Activated T-cell treated with anti-CD3 and anti-CD28 coated beads, Interleukin-2, amount 50 U/mL, for 72 hours (primary cell): ENCODE measurements at regions not wholly inside any gene's neighbourhood (a gene's known extent, or its start where the extent isn't known, plus 50 kb on each side); places are given as distances from the start of the nearest gene placed in this dataset.
"Not testable (repeated sequence)": the region's sequence is repeated elsewhere in the genome, so short reads cannot be mapped to it uniquely, and the experiment has no call there.

Experiments
- ATAC-seq, 2 donors: fragments of 150-1000 bp; cut with Tn5 transposase; replicated peaks in 1 of 2; 2 replicates each; pipeline ENCODE4 v1.10.0; 2021; ENCODE audit warnings: moderate library complexity in 2 of 2, mild to moderate bottlenecking in 1 of 2
- DNase-seq, 2 donors: peaks; one replicate each; pipeline ENCODE4 v3.0.0; 2021 to 2022; ENCODE audit warnings: mixed read lengths in 1 of 2
- H3K27ac Mint-ChIP-seq: one replicate; pipeline ENCODE4 v1.8.0; 2022; ENCODE audit warnings: mild to moderate bottlenecking, moderate library complexity, mixed read lengths
- H3K27me3 Mint-ChIP-seq: one replicate; pipeline ENCODE4 v1.8.0; 2022; ENCODE audit warnings: low read depth, mixed read lengths
- H3K36me3 Mint-ChIP-seq, 2 donors: one replicate each; pipeline ENCODE4 v1.8.0; 2022; ENCODE audit warnings: mixed read lengths in 2 of 2, mild to moderate bottlenecking in 1 of 2; ENCODE audit not compliant: insufficient read depth in 2 of 2
- H3K4me1 Mint-ChIP-seq: one replicate; pipeline ENCODE4 v1.8.0; 2022; ENCODE audit warnings: low read depth, mixed read lengths
- H3K4me3 Mint-ChIP-seq, 2 donors: one replicate each; pipeline ENCODE4 v1.8.0; 2022; ENCODE audit warnings: mild to moderate bottlenecking in 2 of 2, mixed read lengths in 2 of 2, moderate library complexity in 2 of 2
- H3K9me3 Mint-ChIP-seq, 2 donors: one replicate each; pipeline ENCODE4 v1.8.0; 2022; ENCODE audit warnings: mixed read lengths in 2 of 2

- DNase-seq, result no peak
- peaks cover 6 to 13% of the 10 kb centered on the region in 2 donors for H3K36me3 Mint-ChIP-seq
- ATAC-seq, result peak; percentile 61 to 71
- no peak overlapping the region for H3K27ac Mint-ChIP-seq
- H3K4me1 Mint-ChIP-seq, result peaks cover 40% of the 10 kb centered on the region
- no peak overlapping the region for H3K4me3 Mint-ChIP-seq
- H3K27me3 Mint-ChIP-seq, result no peaks in the 10 kb centered on the region
- H3K9me3 Mint-ChIP-seq, result peaks cover 6 to 7% of the 10 kb centered on the region in 2 donors
These were observed 148.1 kb upstream of the RUNX1 start for GRCh38 chr21:35197191-35197590.

DNA sequence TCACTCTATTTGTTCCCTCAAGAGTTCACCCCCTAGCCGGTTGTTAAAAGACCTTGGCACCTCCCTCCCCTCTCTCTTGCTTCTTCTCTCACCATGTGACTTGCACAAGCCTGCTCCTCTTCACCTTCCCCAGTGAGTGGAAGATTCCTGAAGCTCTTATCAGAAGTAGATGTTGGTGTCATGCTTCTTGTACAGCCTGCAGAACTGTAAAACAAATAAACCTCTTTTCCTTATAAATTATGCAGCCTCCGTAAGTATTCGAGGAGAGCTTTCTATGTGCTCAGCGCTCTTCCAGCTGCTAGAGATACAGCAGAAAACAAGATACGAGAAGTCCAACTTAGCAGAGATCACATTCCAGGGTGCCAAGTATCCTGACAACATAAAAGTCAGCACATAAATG lies 147.0 kb upstream of the RUNX1 start:
- ATAC-seq, result no peak
- no peak for DNase-seq
- Mint-ChIP-seq H3K4me3 (no peak overlapping the region), H3K4me1 (peaks cover 40% of the 10 kb centered on the region), H3K27ac (no peak overlapping the region), H3K27me3 (no peaks in the 10 kb centered on the region), H3K9me3 (peaks cover 6 to 7% of the 10 kb centered on the region in 2 donors), H3K36me3 (peaks cover 6 to 13% of the 10 kb centered on the region in 2 donors)

GRCh38 chr21:35195232-35195631 lies 146.1 kb upstream of the RUNX1 start:
- Mint-ChIP-seq H3K36me3 (peaks cover 6 to 13% of the 10 kb centered on the region in 2 donors), H3K27ac (no peak overlapping the region), H3K4me3 (no peak overlapping the region), H3K27me3 (no peaks in the 10 kb centered on the region), H3K9me3 (peaks cover 6 to 7% of the 10 kb centered on the region in 2 donors), H3K4me1 (peaks cover 49% of the 10 kb centered on the region)
- no peak for DNase-seq
- peak in 1 of 2 donors; percentile 53 for ATAC-seq

DNA sequence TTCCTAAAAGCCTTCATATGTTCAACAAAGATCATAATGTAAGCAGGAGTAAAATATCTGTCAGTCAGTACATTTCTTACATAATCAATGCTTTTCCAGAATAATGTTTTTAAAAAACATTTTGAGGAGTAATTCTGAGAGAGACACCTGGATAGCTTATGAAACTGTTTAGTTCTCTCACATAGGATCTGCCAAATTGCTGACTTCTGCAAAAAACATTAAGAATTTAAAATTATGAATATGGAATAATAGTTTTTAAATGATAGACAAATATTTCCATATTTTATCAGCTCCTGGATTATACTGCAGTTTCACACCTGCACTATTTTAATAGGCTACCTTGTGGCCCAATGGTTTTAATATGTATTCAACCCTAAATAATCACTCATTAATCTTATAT lies 142.7 kb upstream of the RUNX1 start:
- DNase-seq (no peak), ATAC-seq (no peak)
- H3K4me1 Mint-ChIP-seq, result peaks cover 33% of the 10 kb centered on the region
- H3K4me3 Mint-ChIP-seq, result no peak overlapping the region
- H3K27ac Mint-ChIP-seq, result no peak overlapping the region
- peaks cover 4 to 6% of the 10 kb centered on the region in 2 donors for H3K9me3 Mint-ChIP-seq
- no peaks in the 10 kb centered on the region for H3K27me3 Mint-ChIP-seq
- peaks cover 4 to 9% of the 10 kb centered on the region in 2 donors for H3K36me3 Mint-ChIP-seq

GRCh38 chr21:35191128-35191527 lies 142.0 kb upstream of the RUNX1 start:
- Mint-ChIP-seq H3K9me3 (peaks cover 4 to 6% of the 10 kb centered on the region in 2 donors), H3K27ac (no peak overlapping the region), H3K36me3 (peaks cover 4 to 5% of the 10 kb centered on the region in 2 donors), H3K4me3 (no peak overlapping the region), H3K27me3 (no peaks in the 10 kb centered on the region), H3K4me1 (peaks cover 33% of the 10 kb centered on the region)
- DNase-seq, result no peak
- ATAC-seq, result no peak

DNA sequence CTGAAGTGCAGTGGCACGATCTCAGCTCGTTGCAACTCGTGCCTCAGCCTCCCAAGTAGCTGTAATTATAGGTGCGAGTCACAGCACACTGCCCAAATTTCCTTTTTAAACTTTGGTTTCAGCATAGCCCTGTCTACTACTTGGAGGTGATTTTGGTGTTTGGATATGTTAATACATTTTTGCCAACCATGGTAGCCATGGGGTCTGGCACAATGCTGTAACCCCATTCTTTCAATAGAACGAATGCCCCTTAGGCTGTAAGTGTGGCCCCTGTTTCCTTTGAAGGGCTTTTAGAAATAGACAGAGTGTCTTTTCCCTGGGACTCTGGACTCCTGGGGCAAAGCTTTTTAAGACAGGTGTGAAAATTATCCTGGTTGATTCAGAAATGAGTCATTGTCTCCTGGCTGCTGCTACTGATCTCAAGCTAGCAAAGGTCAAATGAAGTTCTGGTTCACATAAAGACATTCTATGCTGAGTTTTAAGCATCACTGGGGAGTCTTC lies 141.1 kb upstream of the RUNX1 start:
- no peak for ATAC-seq
- H3K4me1 Mint-ChIP-seq, result peaks cover 26% of the 10 kb centered on the region
- H3K27ac Mint-ChIP-seq, result no peak overlapping the region
- no peaks in the 10 kb centered on the region for H3K27me3 Mint-ChIP-seq
- no peak for DNase-seq
- peak overlapping the region in 1 of 2 donors; percentile 27 for H3K4me3 Mint-ChIP-seq
- H3K9me3 Mint-ChIP-seq, result peaks cover 4 to 6% of the 10 kb centered on the region in 2 donors
- H3K36me3 Mint-ChIP-seq, result peaks cover 4% of the 10 kb centered on the region in 2 donors

DNA sequence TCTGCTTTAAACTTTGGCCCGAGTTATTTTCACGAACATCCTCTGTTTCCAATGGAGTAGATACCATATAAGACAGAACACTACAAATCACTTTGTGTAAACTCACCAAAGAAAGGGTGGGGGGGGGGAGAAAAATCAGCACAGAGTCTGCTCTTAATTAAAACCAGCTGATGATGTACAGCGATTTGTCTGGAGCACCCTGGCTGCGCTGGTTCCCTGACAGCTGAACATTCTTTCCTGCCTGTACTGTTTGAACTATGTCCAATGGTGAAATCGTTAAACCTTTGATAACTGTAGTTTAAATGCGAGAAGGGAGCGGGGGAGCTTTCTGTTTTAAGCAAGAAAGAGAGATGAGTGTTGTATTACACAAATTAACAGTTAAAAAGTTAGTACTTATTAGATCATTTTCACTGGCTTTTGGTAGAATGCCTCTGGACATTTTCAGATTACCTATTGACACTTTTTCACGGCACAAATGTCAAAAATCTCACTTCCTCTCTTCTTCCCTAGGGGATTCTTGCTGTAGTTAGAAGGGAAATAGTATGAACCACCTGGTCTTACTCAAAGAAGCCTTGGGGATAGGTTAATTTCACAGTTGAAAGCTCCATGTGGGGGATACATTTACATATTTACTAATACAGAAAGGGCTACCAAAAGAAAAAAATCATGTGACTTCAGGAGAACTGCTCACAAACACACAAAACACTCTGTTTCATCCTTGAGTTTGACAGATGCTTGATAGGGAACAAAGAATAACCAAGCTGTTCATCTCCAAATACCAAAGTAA lies 140.2 kb upstream of the RUNX1 start:
- peaks cover 5 to 7% of the 10 kb centered on the region in 2 donors for H3K9me3 Mint-ChIP-seq
- peaks cover 22% of the 10 kb centered on the region for H3K4me1 Mint-ChIP-seq
- H3K27ac Mint-ChIP-seq, result no peak overlapping the region
- no peaks in the 10 kb centered on the region for H3K27me3 Mint-ChIP-seq
- peaks cover 4 to 9% of the 10 kb centered on the region in 2 donors for H3K36me3 Mint-ChIP-seq
- H3K4me3 Mint-ChIP-seq, result no peak overlapping the region
- no peak for DNase-seq
- no peak for ATAC-seq

- not testable (repeated sequence) for H3K27ac Mint-ChIP-seq, ATAC-seq, H3K36me3 Mint-ChIP-seq, DNase-seq, H3K9me3 Mint-ChIP-seq, H3K4me3 Mint-ChIP-seq, H3K27me3 Mint-ChIP-seq
- H3K4me1 Mint-ChIP-seq, result peaks cover 22% of the 10 kb centered on the region
These were observed 134.3 kb upstream of the RUNX1 start for GRCh38 chr21:35183389-35183788.

DNA sequence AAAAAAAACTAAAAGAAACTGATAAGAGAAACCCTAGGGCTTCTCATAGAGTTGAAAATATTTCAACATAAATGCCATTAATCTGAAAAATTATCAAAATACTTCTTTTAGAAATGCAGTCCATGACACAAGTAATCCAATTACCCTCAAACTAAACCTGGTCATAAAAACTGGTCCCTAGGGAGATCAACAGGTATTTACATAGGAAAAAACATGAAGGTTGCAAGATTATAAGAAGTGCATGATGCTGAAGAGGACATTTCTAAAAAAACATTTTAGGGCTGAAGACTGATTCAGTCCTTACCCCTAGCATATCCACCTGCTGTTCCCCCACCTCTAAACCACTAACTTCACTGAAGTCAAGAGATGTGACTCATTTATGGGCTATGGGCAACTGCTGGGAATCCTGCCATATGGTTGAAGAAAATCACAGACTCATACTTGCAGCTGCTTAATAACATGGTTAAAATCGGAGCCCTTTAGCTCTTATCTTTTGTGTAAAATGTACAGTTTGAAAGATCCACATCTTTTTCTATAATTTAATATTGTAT lies 131.0 kb upstream of the RUNX1 start:
- H3K36me3 Mint-ChIP-seq, result peaks cover 11 to 22% of the 10 kb centered on the region in 2 donors
- ATAC-seq, result peak; percentile 55 to 56
- H3K9me3 Mint-ChIP-seq, result peaks cover 12 to 14% of the 10 kb centered on the region in 2 donors
- DNase-seq, result peak in 1 of 2 donors; percentile 7
- H3K4me3 Mint-ChIP-seq, result no peak overlapping the region
- no peaks in the 10 kb centered on the region for H3K27me3 Mint-ChIP-seq
- H3K27ac Mint-ChIP-seq, result no peak overlapping the region
- peaks cover 31% of the 10 kb centered on the region for H3K4me1 Mint-ChIP-seq

- Mint-ChIP-seq H3K4me3 (peak overlapping the region; percentile 14 to 39), H3K27me3 (no peaks in the 10 kb centered on the region)
- peak; percentile 35 to 40 for DNase-seq
These were observed 129.7 kb upstream of the RUNX1 start for GRCh38 chr21:35178827-35179226.

GRCh38 chr21:35178098-35178497 lies 129.0 kb upstream of the RUNX1 start:
- Mint-ChIP-seq H3K9me3 (peaks cover 8 to 12% of the 10 kb centered on the region in 2 donors), H3K36me3 (peaks cover 12 to 23% of the 10 kb centered on the region in 2 donors), H3K4me3 (no peak overlapping the region), H3K27me3 (no peaks in the 10 kb centered on the region), H3K27ac (peak overlapping the region; percentile 14), H3K4me1 (peaks cover 37% of the 10 kb centered on the region)
- DNase-seq (no peak), ATAC-seq (no peak)

More at GRCh38 chr21:35178827-35179226, 129.7 kb upstream of the RUNX1 start:
- Mint-ChIP-seq H3K4me1 (peaks cover 31% of the 10 kb centered on the region), H3K36me3 (peaks cover 12 to 19% of the 10 kb centered on the region in 2 donors), H3K9me3 (peaks cover 12% of the 10 kb centered on the region in 2 donors), H3K27ac (peak overlapping the region; percentile 29)
- peak; percentile 98 to 99 for ATAC-seq

GRCh38 chr21:35172231-35172630 lies 123.1 kb upstream of the RUNX1 start:
- Mint-ChIP-seq H3K4me3 (peak overlapping the region in 1 of 2 donors; percentile 20), H3K27me3 (no peaks in the 10 kb centered on the region), H3K9me3 (peaks cover 6 to 9% of the 10 kb centered on the region in 2 donors), H3K4me1 (peaks cover 33% of the 10 kb centered on the region), H3K27ac (peak overlapping the region; percentile 68), H3K36me3 (peaks cover 9 to 15% of the 10 kb centered on the region in 2 donors)
- ATAC-seq (peak in 1 of 2 donors; percentile 63), DNase-seq (no peak)

GRCh38 chr21:35171385-35171784 lies 122.3 kb upstream of the RUNX1 start:
- H3K4me3 Mint-ChIP-seq, result no peak overlapping the region
- DNase-seq, result no peak
- no peaks in the 10 kb centered on the region for H3K27me3 Mint-ChIP-seq
- H3K36me3 Mint-ChIP-seq, result peaks cover 5 to 13% of the 10 kb centered on the region in 2 donors
- H3K27ac Mint-ChIP-seq, result no peak overlapping the region
- peaks cover 4 to 6% of the 10 kb centered on the region in 2 donors for H3K9me3 Mint-ChIP-seq
- no peak for ATAC-seq
- H3K4me1 Mint-ChIP-seq, result peaks cover 33% of the 10 kb centered on the region
